ENCODE measurements at regions not wholly inside any gene's neighbourhood (a gene's known extent, or its start where the extent isn't known, plus 50 kb on each side); places are given as distances from the start of the nearest gene placed in this dataset.

GRCh38 chr1:8202182-8202905, 115.6 kb upstream of the SLC45A1 start:
- no peak for DNase-seq

- no peak for DNase-seq
Observed at GRCh38 chr1:8201331-8201861, 116.5 kb upstream of the SLC45A1 start.

DNA sequence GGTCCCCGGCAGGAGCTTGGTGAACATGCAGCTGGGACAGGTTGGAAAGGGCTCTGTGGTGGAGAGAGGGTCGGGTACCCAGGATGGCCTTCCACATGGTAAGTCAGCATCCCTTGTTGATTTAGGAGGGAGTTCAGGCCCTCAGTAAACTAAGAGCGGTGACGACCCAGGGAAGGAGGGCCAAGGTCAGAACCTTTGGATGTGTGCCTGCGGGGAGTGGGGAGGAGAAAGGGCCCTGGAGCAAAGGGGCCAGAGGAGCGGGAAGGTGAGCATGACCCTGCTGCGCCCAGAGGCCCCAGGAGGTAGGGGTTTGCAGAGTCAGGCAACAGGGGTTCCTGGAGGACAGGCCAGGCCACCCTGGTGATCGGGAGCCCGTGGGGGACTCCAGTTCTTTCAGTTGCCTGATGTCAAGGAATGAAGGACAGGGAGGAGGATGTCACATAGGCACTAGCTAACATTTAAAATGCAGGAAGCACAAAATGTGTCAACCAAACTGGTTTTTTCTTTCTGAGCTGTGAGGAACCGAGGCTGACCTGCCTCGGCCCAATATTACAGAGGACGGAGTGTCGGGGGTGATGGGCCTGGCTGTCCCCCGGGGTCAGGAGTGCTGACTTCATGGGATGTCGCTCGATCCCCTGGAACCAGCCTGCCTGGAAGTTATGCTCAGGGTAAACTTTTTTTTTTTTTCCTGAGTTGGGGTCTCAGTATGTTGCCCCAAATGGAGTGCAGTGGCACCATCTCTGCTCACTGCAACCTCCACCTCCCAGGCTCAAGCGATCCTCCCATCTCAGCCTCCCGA, 117.4 kb upstream of the SLC45A1 start:
- no peak for DNase-seq

DNA sequence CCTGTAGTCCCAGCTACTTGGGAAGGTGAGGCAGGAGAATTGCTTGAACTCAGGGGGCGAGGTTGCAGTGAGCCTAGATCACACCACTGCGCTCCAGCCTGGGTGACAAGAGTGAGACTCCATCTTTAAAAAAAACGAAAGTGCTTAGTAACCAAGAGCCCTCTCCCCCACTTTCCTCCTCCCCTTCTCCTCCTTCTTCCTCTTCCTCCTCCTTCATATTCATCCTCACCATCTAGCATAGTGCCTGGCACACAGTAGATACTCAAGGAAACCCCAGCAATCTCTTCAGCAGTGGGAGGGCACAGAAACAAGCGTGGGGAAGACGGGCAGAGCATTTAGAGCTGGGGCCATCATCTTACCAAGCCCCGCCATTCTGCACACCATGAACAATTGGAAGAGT, 119.4 kb upstream of the SLC45A1 start:
- DNase-seq, result no peak

DNA sequence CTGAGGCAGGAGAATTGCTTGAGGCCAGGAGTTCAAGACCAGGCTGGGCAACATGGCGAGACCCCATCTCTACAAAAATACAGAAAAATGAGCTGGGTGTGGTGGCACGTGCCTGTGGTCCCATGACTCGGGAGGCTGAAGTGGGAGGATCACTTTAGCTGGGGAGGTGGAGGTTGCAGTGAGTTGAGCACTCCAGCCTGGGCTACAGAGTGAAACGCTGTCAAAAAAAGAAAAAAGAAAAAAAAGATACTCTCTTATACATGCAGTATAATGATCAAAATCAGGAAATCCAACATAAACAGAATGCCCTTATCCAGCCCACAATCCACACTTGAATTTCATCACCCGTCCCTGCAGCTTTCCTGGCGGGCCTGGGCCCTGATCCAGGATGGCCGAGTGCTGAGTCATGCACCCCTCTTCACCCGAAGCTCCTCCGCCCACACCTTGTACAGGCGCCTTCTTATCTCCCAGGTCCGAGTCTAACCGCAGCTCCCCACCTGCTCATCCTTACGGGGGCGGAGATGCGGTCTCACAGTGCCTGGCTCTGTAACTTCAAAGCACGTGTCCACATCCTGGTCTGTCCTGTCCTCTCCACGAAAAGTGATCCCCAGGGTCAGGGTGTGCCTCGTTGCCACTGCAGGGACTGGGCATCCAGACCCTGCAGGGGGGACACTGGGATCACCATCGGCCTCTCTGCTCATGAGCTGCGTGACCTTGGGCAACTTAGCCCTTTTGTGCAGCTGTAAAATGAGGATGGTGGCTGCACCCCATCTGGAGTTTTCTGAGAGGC, 120.2 kb upstream of the SLC45A1 start:
- DNase-seq, result peak; percentile 9

- no peak for DNase-seq
Observed at GRCh38 chr1:8194481-8195227, 123.3 kb upstream of the SLC45A1 start.

DNA sequence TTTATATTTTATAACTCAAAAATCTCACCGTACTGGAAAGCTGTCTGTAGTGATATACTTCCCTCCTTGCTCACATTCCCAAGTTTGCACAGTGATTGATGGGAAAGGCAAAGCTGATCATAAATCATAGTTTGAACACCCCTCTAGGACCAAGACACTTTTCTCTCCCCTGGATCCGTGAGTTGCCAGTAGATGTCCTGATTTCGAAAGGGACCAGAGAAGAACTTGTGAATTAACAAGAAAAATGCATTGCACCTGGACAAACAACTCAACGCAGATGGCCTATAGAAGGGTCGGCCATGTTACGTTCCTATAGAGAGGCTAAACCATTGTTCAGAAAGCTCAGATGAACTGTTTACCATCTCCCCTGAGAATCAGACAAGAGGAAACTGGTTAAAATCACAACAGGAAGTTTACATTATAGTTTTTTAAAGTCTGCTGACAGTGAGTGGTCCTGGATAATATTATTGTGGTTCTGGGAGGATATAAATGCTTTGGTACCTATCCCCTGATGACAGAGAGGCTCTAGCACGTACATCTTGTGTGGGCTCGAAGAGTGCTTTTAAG, 124.0 kb upstream of the SLC45A1 start:
- DNase-seq, result no peak

GRCh38 chr1:8191474-8191873, 126.4 kb upstream of the SLC45A1 start:
- no peak for DNase-seq

- no peak for DNase-seq
Observed at GRCh38 chr1:8189931-8190483, 127.9 kb upstream of the SLC45A1 start.

GRCh38 chr1:8185400-8185799, 132.5 kb upstream of the SLC45A1 start:
- no peak for DNase-seq

- no peak for DNase-seq
Observed at GRCh38 chr1:8184301-8184700, 133.6 kb upstream of the SLC45A1 start.

GRCh38 chr1:8182034-8182761, 135.7 kb upstream of the SLC45A1 start:
- peak; percentile 77 for DNase-seq

- DNase-seq, result no peak
Observed at GRCh38 chr1:8179132-8179793, 138.7 kb upstream of the SLC45A1 start.

DNA sequence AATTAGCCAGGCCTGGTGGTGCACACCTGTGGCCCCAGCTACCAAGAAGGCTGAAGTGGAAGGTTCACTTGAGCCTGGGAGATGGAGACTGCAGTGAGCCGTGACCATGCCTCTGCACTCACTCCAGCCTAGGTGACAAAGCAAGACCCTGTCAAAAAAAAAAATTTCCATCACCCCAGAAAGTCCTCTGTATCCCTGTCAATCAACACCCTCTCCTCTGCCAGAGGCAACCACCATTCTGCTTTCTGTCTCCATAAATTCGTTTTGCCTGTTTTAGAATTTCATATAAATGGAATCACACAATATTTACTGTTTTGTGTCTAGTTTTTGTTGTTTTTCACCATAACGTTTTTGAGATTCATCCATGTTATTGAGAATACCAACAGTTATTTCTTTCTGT, 141.6 kb upstream of the SLC45A1 start:
- no peak for DNase-seq

GRCh38 chr1:8174807-8175206, 143.1 kb upstream of the SLC45A1 start:
- DNase-seq, result no peak

DNA sequence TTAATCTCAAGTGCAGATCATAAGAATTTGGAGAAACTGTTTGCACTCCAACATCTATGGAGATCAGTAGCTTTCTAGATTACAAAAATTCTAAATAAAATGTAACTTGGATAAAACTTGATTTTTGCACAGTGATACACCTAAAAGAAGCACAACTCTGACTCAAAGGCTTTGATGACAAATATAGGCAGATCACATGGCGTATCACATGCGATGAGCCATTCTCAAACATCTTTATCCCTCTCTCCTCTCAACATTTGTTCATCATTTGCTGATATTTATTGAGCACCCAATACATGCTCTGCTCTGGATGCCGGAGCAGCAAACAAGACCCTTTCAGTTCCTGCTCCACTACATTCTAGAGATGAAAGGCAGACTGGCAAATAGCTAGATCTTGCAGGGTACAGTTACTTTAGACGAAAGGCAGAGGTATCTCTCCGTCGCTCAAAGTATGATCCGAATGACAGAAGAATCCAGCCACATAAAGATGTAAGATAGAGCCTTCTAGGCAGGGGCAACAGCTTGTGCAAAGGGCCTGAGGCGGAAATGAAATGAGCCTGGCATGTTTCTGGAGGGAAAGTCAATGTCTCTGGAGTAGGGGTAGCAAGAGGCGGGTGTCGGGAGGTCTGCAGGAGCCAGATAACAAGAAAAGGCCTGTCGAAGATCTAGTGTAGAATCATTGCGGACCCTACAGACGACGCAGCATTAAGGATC, 145.8 kb upstream of the ERRFI1 start:
- no peak for DNase-seq

DNA sequence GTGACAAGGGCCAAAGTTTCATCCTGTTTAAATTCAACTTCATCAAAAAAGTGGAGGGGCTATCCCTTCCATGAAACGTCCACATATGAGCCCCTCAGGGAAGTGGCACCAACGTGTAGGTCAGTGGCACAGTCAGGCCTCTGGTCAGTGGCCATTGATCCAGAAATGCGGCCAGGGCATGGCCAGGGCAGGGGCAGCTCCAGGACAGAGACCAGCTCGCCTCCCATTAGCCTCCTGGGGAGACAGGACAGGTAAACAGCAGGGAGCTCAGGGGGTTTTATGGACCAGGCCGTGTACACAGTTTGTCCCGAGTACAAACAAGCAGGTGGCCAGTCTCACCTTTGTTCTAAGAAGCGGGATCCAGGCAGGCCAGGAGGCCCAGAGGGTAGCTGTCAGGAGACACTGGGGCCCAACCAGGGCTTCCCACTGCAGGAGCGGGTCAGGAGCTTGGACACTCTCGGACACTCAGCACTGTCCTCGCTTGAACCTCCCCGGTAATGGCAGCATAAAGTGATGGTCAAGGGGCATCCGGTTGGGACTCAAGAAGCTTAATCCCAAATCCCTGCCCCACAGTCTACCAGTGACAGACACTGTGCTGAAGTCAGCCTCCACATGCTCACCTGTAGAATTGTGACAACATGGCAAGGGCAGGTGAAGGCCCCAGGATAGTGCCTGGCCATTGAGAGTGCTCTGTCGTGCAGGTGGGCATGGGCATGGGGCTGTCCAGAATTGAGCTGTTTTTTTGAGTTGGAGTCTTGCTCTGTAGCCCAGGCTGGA, 144.1 kb upstream of the ERRFI1 start:
- DNase-seq, result no peak

- peak; percentile 79 for DNase-seq
Observed at GRCh38 chr1:8169364-8170058, 143.4 kb upstream of the ERRFI1 start.
